Mesothelial cell of epicardium (in vitro differentiated cells): ENCODE measurements at regions not wholly inside any gene's neighbourhood (a gene's known extent, or its start where the extent isn't known, plus 50 kb on each side); places are given as distances from the start of the nearest gene placed in this dataset.

ENCODE experiments used
- DNase-seq, 2 experiments: peaks; one replicate each; pipeline ENCODE4 v3.0.0; 2021; ENCODE audit warnings: low spot score in 2 of 2; ENCODE audit not compliant: unreplicated experiment in 2 of 2
- H3K27ac Mint-ChIP-seq: 2 replicates; pipeline ENCODE4 v1.8.0; 2021; ENCODE audit warnings: mixed read lengths
- H3K27me3 Mint-ChIP-seq: 2 replicates; pipeline ENCODE4 v1.8.0; 2021; ENCODE audit warnings: low read depth, mixed read lengths
- H3K36me3 Mint-ChIP-seq: 2 replicates; pipeline ENCODE4 v1.8.0; 2021; ENCODE audit warnings: mixed read lengths
- H3K4me1 Mint-ChIP-seq: 2 replicates; pipeline ENCODE4 v1.8.0; 2021; ENCODE audit warnings: mixed read lengths
- H3K4me3 Mint-ChIP-seq: 2 replicates; pipeline ENCODE4 v1.8.0; 2021; ENCODE audit warnings: mild to moderate bottlenecking, moderate library complexity, mixed read lengths
- H3K9me3 Mint-ChIP-seq: 2 replicates; pipeline ENCODE4 v1.8.0; 2021; ENCODE audit warnings: mixed read lengths
- TF ChIP-seq, protein P1 (sequence below): fragments of 200-600 bp; sonication (generic); IDR thresholded peaks from one replicate; pipeline ENCODE4 v1.5.0; 2021; ENCODE audit warnings: antibody characterized with exemption; ENCODE audit not compliant: unreplicated experiment

DNA sequence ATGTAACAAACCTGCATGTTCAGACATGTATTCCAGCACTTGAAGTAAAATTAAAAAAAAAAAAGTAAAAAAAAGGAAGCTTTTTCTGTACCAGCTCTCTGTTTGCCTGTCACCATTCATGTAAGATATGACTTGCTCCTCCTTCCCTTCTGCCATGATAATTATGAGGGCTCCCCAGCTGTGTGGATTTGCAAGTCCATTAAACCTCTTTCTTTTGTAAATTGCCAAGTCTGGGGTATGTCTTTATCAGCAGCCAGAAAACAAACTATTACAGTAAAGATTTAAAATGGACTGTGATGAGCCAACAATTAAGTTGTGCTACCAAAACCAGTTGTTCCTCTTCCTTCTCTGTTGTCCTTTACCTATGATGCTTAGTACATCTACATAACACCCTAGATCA is 619.6 kb downstream of the ARL4A start:
- TF ChIP-seq, protein P1, sequence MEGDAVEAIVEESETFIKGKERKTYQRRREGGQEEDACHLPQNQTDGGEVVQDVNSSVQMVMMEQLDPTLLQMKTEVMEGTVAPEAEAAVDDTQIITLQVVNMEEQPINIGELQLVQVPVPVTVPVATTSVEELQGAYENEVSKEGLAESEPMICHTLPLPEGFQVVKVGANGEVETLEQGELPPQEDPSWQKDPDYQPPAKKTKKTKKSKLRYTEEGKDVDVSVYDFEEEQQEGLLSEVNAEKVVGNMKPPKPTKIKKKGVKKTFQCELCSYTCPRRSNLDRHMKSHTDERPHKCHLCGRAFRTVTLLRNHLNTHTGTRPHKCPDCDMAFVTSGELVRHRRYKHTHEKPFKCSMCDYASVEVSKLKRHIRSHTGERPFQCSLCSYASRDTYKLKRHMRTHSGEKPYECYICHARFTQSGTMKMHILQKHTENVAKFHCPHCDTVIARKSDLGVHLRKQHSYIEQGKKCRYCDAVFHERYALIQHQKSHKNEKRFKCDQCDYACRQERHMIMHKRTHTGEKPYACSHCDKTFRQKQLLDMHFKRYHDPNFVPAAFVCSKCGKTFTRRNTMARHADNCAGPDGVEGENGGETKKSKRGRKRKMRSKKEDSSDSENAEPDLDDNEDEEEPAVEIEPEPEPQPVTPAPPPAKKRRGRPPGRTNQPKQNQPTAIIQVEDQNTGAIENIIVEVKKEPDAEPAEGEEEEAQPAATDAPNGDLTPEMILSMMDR, result no peak
- H3K36me3 Mint-ChIP-seq, result peaks cover 12% of the 10 kb centered on the region
- H3K27ac Mint-ChIP-seq, result no peak overlapping the region
- DNase-seq, result no peak
- H3K4me1 Mint-ChIP-seq, result peaks cover 8% of the 10 kb centered on the region
- no peak overlapping the region for H3K4me3 Mint-ChIP-seq
- H3K27me3 Mint-ChIP-seq, result no peaks in the 10 kb centered on the region
- peaks cover 41% of the 10 kb centered on the region for H3K9me3 Mint-ChIP-seq

DNA sequence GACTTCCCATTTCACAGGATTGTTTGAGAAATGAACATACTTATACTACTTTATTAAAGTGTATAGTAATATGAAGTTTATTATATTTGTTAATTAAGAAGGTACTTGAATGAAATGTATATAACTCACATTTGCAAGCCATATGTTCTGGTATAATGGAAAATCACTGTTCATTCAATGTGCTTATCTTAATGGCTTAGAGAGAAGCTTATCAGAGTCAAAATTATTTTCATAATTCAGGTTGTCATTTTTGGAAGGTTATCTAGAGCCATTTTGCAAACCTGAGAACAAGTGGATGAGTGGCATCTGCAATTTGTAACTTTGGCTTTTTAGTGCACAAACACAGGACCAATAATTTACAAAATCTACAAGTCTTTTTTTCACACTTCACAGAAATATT is 621.0 kb downstream of the ARL4A start:
- H3K27ac Mint-ChIP-seq, result no peak overlapping the region
- peaks cover 8% of the 10 kb centered on the region for H3K4me1 Mint-ChIP-seq
- H3K9me3 Mint-ChIP-seq, result peaks cover 49% of the 10 kb centered on the region
- peaks cover 19% of the 10 kb centered on the region for H3K36me3 Mint-ChIP-seq
- no peaks in the 10 kb centered on the region for H3K27me3 Mint-ChIP-seq
- TF ChIP-seq, protein P1, result no peak
- no peak overlapping the region for H3K4me3 Mint-ChIP-seq
- no peak for DNase-seq

DNA sequence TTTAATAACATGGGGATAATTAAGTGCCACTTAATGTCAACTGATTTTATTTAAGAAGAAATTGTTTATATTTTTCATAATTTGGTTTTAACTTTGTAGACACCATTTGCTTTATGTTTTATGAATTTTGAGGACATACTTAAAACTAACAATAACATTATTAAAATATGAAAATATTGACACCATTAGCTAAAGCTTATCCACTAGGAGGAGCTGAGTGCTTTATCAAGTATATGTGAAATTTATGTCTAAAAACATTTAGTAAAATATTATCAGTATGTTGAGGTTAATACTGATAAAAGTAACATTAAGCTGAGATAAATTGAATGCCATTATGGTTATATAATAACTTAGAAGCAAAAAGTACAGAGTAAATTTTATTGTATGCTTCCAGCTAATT is 622.1 kb downstream of the ARL4A start:
- Mint-ChIP-seq H3K4me1 (peaks cover 8% of the 10 kb centered on the region), H3K4me3 (no peak overlapping the region), H3K27ac (no peak overlapping the region), H3K27me3 (no peaks in the 10 kb centered on the region), H3K9me3 (peaks cover 46% of the 10 kb centered on the region), H3K36me3 (peaks cover 19% of the 10 kb centered on the region)
- TF ChIP-seq, protein P1, result no peak
- no peak for DNase-seq

DNA sequence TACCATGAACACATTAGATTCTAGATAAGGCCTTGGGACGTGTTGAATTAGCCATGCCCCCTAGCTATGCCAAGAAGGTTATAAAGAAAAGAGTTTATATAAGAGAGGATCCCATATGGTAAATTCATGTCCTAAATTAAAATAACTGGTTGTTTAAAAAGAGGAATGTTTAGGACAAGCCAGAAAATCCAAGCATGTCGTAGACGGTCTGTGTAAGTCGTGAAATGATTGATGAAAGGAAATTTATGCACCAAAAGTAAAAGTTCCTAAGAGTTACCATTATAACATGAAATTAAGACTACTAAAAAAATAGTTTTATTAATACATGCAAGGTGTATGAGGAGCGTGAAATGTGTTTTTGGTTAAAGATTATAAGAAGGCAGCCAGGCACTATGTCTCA is 624.9 kb downstream of the ARL4A start:
- Mint-ChIP-seq H3K27me3 (no peaks in the 10 kb centered on the region), H3K4me1 (peaks cover 8% of the 10 kb centered on the region), H3K36me3 (peaks cover 14% of the 10 kb centered on the region), H3K4me3 (no peak overlapping the region), H3K9me3 (peaks cover 34% of the 10 kb centered on the region), H3K27ac (no peak overlapping the region)
- TF ChIP-seq, protein P1, result no peak
- no peak for DNase-seq

DNA sequence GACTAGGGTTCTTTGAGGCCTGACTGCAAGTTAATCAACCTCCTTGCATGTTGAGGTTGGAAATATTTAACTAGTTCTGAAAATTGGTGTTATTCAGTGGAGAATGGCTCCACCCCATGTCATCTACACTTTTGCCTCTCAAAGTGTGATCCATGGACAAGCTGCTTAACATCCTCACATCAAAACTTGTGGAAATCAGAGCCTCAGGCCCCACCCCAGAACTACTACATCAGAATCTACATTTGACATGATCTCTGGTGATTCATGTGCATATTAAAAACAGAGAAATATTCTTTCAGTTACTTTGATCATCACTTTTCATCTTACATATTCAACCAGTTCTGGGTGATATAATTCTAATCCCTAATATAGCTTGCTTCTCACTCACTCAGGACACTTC is 632.9 kb downstream of the ARL4A start:
- Mint-ChIP-seq H3K4me1 (peaks cover 13% of the 10 kb centered on the region), H3K27me3 (no peaks in the 10 kb centered on the region), H3K27ac (no peak overlapping the region), H3K9me3 (peaks cover under 1% of the 10 kb centered on the region), H3K36me3 (peaks cover under 1% of the 10 kb centered on the region), H3K4me3 (no peak overlapping the region)
- DNase-seq, result no peak
- TF ChIP-seq, protein P1, result no peak

DNA sequence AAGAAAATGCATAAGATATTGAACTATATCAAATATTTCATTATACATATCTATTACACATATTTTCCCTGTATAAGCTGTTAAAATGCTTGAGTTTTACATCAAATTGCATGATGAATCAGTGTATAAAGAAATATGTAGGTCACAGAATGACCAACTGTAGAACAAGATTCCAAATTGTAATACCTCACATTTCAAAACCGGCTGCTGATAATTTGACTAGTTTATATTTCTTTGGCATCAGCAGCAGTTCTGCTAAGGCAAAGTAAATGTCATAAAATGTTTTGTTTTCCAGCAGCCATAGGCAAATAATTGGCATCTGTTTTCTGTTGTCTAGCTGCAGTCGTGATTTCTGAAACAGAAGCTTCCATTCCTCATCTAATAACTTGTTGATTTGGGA is 633.9 kb downstream of the ARL4A start:
- TF ChIP-seq, protein P1, result no peak
- Mint-ChIP-seq H3K36me3 (no peaks in the 10 kb centered on the region), H3K27me3 (no peaks in the 10 kb centered on the region), H3K27ac (no peak overlapping the region), H3K4me3 (no peak overlapping the region), H3K9me3 (peaks cover 5% of the 10 kb centered on the region), H3K4me1 (peaks cover 13% of the 10 kb centered on the region)
- no peak for DNase-seq
